ENCODE measurements at regions not wholly inside any gene's neighbourhood (a gene's known extent, or its start where the extent isn't known, plus 50 kb on each side); places are given as distances from the start of the nearest gene placed in this dataset.

- TF ChIP-seq POLR2AphosphoS5 (IDR thresholded peaks at IDR 0.05; ENCODE audit: low read depth, low read length): no peak
- no peak for TF ChIP-seq SIN3A (IDR thresholded peaks at IDR 0.05; ENCODE audit: borderline replicate concordance, insufficient read depth, low read length)
- TF ChIP-seq TAF1 (IDR thresholded peaks at IDR 0.05; ENCODE audit: borderline replicate concordance, insufficient read depth, low read length): no peak
- no peak for TF ChIP-seq REST (IDR thresholded peaks at IDR 0.05; ENCODE audit: insufficient read depth in 1 of 2, low read depth in 2 of 2, low read length in 2 of 2)
- TF ChIP-seq FOXP2 (optimal IDR thresholded peaks at IDR 0.05; ENCODE audit: borderline replicate concordance, extremely low read depth, extremely low read length, insufficient read depth): no peak
Observed at GRCh38 chr15:27686971-27687370, 412.1 kb downstream of the OCA2 start.
